Gastrocnemius medialis (tissue), 4 donors: ENCODE measurements at regions not wholly inside any gene's neighbourhood (a gene's known extent, or its start where the extent isn't known, plus 50 kb on each side); places are given as distances from the start of the nearest gene placed in this dataset.

Experiments used
- POLR2A ChIP-seq, 2 donors: fragments of 450-650 bp; IDR thresholded peaks; one replicate each; pipeline ENCODE4 v1.6.1; 2017; ENCODE audit warnings: antibody characterized with exemption in 2 of 2, mild to moderate bottlenecking in 2 of 2, moderate library complexity in 2 of 2
- TF ChIP-seq, protein P1 (sequence below), 5 experiments: fragments of 450-650 bp in 3 of 5; fragments of 200-600 bp in 2 of 5; sonication (generic) in 2 of 5; IDR thresholded peaks in 4 of 5; conservative IDR thresholded peaks in 1 of 5; 1 replicate in 4 of 5; 2 replicates in 1 of 5; pipeline ENCODE4 v1.5.1; 2016 to 2019; ENCODE audit warnings: antibody characterized with exemption in 5 of 5, mild to moderate bottlenecking in 3 of 5, moderate library complexity in 3 of 5

DNA sequence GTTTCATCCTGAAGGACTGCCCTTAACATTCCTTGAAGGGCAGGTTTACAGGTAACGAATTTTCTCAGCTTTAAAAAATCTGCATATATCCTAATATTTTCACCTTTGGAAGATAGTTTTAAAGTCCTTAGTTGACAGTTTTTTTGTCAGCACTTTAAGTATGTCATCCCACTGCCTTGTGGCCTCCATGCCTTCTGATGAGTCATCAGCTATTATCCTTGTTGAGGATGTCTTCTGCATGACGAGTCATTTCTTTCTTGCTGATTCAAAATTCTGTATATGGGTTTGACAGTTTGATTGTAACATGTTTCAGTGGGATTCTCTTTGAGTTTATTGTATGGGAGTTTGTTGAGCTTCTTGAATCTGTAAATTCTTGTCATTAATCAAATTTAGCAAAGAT lies 500.6 kb downstream of the DISC1 start:
- TF ChIP-seq, protein P1, sequence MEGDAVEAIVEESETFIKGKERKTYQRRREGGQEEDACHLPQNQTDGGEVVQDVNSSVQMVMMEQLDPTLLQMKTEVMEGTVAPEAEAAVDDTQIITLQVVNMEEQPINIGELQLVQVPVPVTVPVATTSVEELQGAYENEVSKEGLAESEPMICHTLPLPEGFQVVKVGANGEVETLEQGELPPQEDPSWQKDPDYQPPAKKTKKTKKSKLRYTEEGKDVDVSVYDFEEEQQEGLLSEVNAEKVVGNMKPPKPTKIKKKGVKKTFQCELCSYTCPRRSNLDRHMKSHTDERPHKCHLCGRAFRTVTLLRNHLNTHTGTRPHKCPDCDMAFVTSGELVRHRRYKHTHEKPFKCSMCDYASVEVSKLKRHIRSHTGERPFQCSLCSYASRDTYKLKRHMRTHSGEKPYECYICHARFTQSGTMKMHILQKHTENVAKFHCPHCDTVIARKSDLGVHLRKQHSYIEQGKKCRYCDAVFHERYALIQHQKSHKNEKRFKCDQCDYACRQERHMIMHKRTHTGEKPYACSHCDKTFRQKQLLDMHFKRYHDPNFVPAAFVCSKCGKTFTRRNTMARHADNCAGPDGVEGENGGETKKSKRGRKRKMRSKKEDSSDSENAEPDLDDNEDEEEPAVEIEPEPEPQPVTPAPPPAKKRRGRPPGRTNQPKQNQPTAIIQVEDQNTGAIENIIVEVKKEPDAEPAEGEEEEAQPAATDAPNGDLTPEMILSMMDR (IDR thresholded peaks at IDR 0.05 in 4 of 5, conservative IDR thresholded peaks at IDR 0.05 in 1 of 5), result no peak
- no peak for TF ChIP-seq POLR2A (IDR thresholded peaks at IDR 0.05)
